ENCODE measurements at regions not wholly inside any gene's neighbourhood (a gene's known extent, or its start where the extent isn't known, plus 50 kb on each side); places are given as distances from the start of the nearest gene placed in this dataset.

DNA sequence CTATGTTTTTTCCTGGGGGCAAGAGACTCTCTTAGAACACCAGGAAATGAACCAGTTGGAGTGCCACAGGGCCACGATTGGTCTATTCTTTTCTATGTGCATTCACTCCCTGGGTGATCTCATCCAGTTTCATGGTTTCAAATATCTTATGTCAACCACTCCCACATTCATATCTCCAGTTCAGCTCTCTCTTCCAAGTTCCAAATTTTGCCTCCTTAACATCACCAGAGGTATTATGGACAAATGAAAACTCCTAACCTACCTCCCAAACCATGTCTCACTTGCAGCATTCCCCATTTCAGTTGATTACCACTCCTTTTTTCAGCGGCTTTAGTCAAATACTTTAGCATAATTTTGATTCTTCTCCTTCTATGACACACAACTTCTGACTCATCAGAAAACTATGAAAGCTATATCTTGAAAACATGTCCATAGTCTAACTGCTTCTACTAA is 203.1 kb upstream of the SEMA6D start:
- no peaks in the 10 kb centered on the region for H3K4me1 ChIP-seq (ENCODE audit: control insufficient read depth in 2 of 2, insufficient read depth in 2 of 2, low read length in 2 of 2)
- H3K27ac ChIP-seq (ENCODE audit: low read depth in 1 of 2, low read length in 1 of 2): no peak overlapping the region
- H3K36me3 ChIP-seq (ENCODE audit: control insufficient read depth in 2 of 2, insufficient read depth in 2 of 2, low read length in 1 of 2): no peaks in the 10 kb centered on the region
- DNase-seq (ENCODE audit: low read depth in 6 of 9, low spot score in 9 of 9): no peak
- WGBS: 94% methylated on average over 2 of the region's 2 CpGs
- no peaks in the 10 kb centered on the region for H3K9me3 ChIP-seq (ENCODE audit: control insufficient read depth in 2 of 2, insufficient read depth in 1 of 2, low read length in 1 of 2)
- no peaks in the 10 kb centered on the region for H3K27me3 ChIP-seq (ENCODE audit: control insufficient read depth in 2 of 2, insufficient read depth in 1 of 2, low read length in 1 of 2)
- H3K4me3 ChIP-seq (ENCODE audit: low read length in 2 of 2): no peak overlapping the region

DNA sequence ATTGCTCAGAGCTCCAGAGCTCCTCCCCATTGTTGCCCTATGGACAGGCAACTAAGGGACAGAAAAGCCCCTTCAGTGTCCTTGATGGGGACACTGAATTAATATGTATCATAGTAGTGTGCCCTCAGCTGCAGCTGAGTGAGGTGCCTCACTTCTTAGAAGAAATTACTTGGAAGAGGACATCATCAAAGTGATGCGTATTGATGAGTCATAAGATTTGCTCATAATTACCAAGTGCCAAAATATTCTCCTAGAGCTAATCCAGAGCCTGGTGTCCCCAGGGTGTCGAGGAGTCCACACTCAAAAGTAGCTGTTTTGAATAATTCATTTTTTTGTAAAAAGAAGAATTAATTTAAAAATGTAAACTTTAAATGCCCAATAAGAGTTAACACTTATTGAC is 200.7 kb upstream of the SEMA6D start:
- H3K36me3 ChIP-seq (ENCODE audit: control insufficient read depth in 2 of 2, insufficient read depth in 2 of 2, low read length in 1 of 2): no peaks in the 10 kb centered on the region
- WGBS: 91% methylated on average over 2 of the region's 2 CpGs
- DNase-seq (ENCODE audit: low read depth in 6 of 9, low spot score in 9 of 9): no peak
- H3K27me3 ChIP-seq (ENCODE audit: control insufficient read depth in 2 of 2, insufficient read depth in 1 of 2, low read length in 1 of 2): no peaks in the 10 kb centered on the region
- H3K9me3 ChIP-seq (ENCODE audit: control insufficient read depth in 2 of 2, insufficient read depth in 1 of 2, low read length in 1 of 2): no peaks in the 10 kb centered on the region
- no peak overlapping the region for H3K4me3 ChIP-seq (ENCODE audit: low read length in 2 of 2)
- H3K27ac ChIP-seq (ENCODE audit: low read depth in 1 of 2, low read length in 1 of 2): no peak overlapping the region
- H3K4me1 ChIP-seq (ENCODE audit: control insufficient read depth in 2 of 2, insufficient read depth in 2 of 2, low read length in 2 of 2): no peaks in the 10 kb centered on the region

DNA sequence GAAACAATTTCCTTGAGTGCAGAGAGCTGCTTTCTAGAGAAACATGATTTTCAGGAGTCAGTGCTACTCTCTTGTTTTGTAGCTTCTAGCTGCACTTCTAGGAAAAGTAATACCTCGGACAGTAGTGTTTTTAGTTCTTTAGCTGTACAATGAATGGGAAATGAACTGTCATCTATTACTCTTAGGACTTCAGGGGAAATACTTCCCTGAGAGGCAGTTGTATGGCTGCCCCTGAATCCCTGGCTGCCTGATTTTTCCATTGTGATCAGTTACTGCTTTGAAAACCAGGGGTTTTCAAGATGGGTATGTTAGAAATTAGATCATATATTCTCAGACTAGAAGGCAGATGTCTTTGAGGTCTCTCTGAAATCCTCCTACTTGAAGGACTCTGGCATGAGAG is 200.3 kb upstream of the SEMA6D start:
- no peaks in the 10 kb centered on the region for H3K9me3 ChIP-seq (ENCODE audit: control insufficient read depth in 2 of 2, insufficient read depth in 1 of 2, low read length in 1 of 2)
- no peaks in the 10 kb centered on the region for H3K27me3 ChIP-seq (ENCODE audit: control insufficient read depth in 2 of 2, insufficient read depth in 1 of 2, low read length in 1 of 2)
- H3K4me1 ChIP-seq (ENCODE audit: control insufficient read depth in 2 of 2, insufficient read depth in 2 of 2, low read length in 2 of 2): no peaks in the 10 kb centered on the region
- no peak overlapping the region for H3K27ac ChIP-seq (ENCODE audit: low read depth in 1 of 2, low read length in 1 of 2)
- H3K36me3 ChIP-seq (ENCODE audit: control insufficient read depth in 2 of 2, insufficient read depth in 2 of 2, low read length in 1 of 2): no peaks in the 10 kb centered on the region
- WGBS: 96% methylated on average over 1 of the region's 1 CpG
- DNase-seq (ENCODE audit: low read depth in 6 of 9, low spot score in 9 of 9): no peak
- no peak overlapping the region for H3K4me3 ChIP-seq (ENCODE audit: low read length in 2 of 2)

DNA sequence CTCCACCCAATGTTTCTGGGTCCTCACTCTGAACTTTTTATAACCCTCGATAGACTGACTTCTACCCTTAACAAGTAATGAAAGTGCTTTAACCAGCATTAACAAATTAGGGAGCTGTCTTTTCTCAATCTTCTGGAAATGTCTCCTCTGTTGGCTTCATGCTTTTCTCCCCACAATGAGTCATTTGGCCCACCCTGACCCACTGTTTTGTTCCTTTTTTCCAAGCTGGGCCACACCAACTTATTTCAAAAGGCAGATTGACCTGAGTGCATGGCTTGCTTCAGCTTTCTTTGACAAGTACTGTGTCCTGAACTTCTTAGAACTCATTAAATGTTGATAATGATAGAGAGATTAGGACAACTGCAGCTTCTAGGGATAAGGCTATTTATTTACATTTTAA is 199.6 kb upstream of the SEMA6D start:
- H3K27me3 ChIP-seq (ENCODE audit: control insufficient read depth in 2 of 2, insufficient read depth in 1 of 2, low read length in 1 of 2): no peaks in the 10 kb centered on the region
- DNase-seq (ENCODE audit: low read depth in 6 of 9, low spot score in 9 of 9): no peak
- no peaks in the 10 kb centered on the region for H3K4me1 ChIP-seq (ENCODE audit: control insufficient read depth in 2 of 2, insufficient read depth in 2 of 2, low read length in 2 of 2)
- no peak overlapping the region for H3K4me3 ChIP-seq (ENCODE audit: low read length in 2 of 2)
- H3K27ac ChIP-seq (ENCODE audit: low read depth in 1 of 2, low read length in 1 of 2): no peak overlapping the region
- no peaks in the 10 kb centered on the region for H3K36me3 ChIP-seq (ENCODE audit: control insufficient read depth in 2 of 2, insufficient read depth in 2 of 2, low read length in 1 of 2)
- no peaks in the 10 kb centered on the region for H3K9me3 ChIP-seq (ENCODE audit: control insufficient read depth in 2 of 2, insufficient read depth in 1 of 2, low read length in 1 of 2)
- WGBS: 60% methylated on average over 1 of the region's 1 CpG

GRCh38 chr15:47523681-47524475 is 193.4 kb upstream of the SEMA6D start:
- no peak for DNase-seq (ENCODE audit: low read depth in 6 of 9, low spot score in 9 of 9)
- no peak overlapping the region for H3K27ac ChIP-seq (ENCODE audit: low read depth in 1 of 2, low read length in 1 of 2)
- H3K36me3 ChIP-seq (ENCODE audit: control insufficient read depth in 2 of 2, insufficient read depth in 2 of 2, low read length in 1 of 2): no peaks in the 10 kb centered on the region
- H3K4me1 ChIP-seq (ENCODE audit: control insufficient read depth in 2 of 2, insufficient read depth in 2 of 2, low read length in 2 of 2): no peaks in the 10 kb centered on the region
- H3K27me3 ChIP-seq (ENCODE audit: control insufficient read depth in 2 of 2, insufficient read depth in 1 of 2, low read length in 1 of 2): no peaks in the 10 kb centered on the region
- no peaks in the 10 kb centered on the region for H3K9me3 ChIP-seq (ENCODE audit: control insufficient read depth in 2 of 2, insufficient read depth in 1 of 2, low read length in 1 of 2)
- no peak overlapping the region for H3K4me3 ChIP-seq (ENCODE audit: low read length in 2 of 2)
- 64% methylated on average over 12 of the region's 12 CpGs for WGBS

DNA sequence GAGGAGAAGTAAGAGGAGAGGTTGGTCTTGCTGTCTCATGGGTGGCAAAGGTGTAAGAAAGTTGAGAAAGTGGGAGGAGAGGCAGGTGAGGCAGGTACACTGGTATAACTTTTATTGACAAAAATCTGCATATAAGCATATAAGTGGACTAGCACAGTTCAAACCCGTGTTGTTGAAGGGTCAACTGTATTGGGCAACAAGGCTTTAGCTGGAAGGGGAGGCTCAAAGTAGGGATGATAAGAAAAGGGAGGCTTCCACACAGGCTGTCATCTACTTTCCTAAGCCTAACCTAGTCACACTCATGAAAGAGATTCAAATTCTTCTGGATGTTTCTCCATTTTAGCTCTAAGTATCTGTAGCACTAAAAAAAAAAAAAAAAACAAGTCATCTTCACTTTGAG is 188.1 kb upstream of the SEMA6D start:
- H3K4me3 ChIP-seq (ENCODE audit: low read length in 2 of 2): no peak overlapping the region
- H3K27ac ChIP-seq (ENCODE audit: low read depth in 1 of 2, low read length in 1 of 2): no peak overlapping the region
- H3K9me3 ChIP-seq (ENCODE audit: control insufficient read depth in 2 of 2, insufficient read depth in 1 of 2, low read length in 1 of 2): no peaks in the 10 kb centered on the region
- no peak for DNase-seq (ENCODE audit: low read depth in 6 of 9, low spot score in 9 of 9)
- H3K27me3 ChIP-seq (ENCODE audit: control insufficient read depth in 2 of 2, insufficient read depth in 1 of 2, low read length in 1 of 2): no peaks in the 10 kb centered on the region
- H3K36me3 ChIP-seq (ENCODE audit: control insufficient read depth in 2 of 2, insufficient read depth in 2 of 2, low read length in 1 of 2): no peaks in the 10 kb centered on the region
- no peaks in the 10 kb centered on the region for H3K4me1 ChIP-seq (ENCODE audit: control insufficient read depth in 2 of 2, insufficient read depth in 2 of 2, low read length in 2 of 2)
- WGBS: 96% methylated on average over 1 of the region's 1 CpG

DNA sequence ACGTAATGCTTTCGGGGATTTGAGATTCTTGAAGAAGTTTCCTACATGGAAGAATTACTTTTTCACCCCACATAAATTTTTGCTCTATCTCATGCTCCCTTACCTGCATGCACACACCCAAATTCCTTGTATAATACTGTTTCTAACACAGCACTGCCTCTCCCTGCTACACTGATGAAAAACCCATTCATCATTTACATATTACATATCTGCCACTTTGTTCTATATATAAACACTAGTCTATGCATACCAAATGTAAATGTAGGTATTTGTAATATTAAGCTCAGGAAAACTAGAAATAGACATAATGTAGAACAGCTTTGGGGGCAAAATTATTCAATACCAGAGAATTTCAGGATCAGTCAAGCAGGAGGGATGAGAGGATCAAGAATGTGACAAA is 182.6 kb upstream of the SEMA6D start:
- Histone ChIP-seq H3K4me1 (ENCODE audit: control insufficient read depth in 2 of 2, insufficient read depth in 2 of 2, low read length in 2 of 2) (no peaks in the 10 kb centered on the region), H3K36me3 (ENCODE audit: control insufficient read depth in 2 of 2, insufficient read depth in 2 of 2, low read length in 1 of 2) (no peaks in the 10 kb centered on the region), H3K9me3 (ENCODE audit: control insufficient read depth in 2 of 2, insufficient read depth in 1 of 2, low read length in 1 of 2) (no peaks in the 10 kb centered on the region), H3K27ac (ENCODE audit: low read depth in 1 of 2, low read length in 1 of 2) (no peak overlapping the region), H3K4me3 (ENCODE audit: low read length in 2 of 2) (no peak overlapping the region), H3K27me3 (ENCODE audit: control insufficient read depth in 2 of 2, insufficient read depth in 1 of 2, low read length in 1 of 2) (no peaks in the 10 kb centered on the region)
- DNase-seq (ENCODE audit: low read depth in 6 of 9, low spot score in 9 of 9): no peak
- WGBS: 98% methylated on average over 2 of the region's 2 CpGs

DNA sequence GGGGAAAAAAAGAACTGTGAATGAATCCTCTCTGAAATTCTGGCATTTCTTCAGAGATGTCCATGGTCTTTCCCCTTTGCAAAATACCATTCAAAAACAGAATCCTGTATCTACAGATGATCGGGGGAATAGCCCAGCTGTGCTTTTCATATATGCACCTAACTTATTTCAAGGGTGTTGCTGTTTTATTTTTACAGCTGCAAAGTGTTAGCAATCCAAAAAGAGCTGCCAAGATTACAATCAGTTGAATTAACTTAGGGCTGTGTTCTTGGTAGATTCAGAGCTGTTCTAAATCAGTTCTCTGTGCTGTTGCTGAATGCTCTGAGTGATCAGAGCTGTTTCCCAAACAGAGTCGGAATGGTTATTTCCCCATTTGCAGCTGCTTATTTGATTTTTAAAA is 175.7 kb upstream of the SEMA6D start:
- Histone ChIP-seq H3K27me3 (ENCODE audit: control insufficient read depth in 2 of 2, insufficient read depth in 1 of 2, low read length in 1 of 2) (no peaks in the 10 kb centered on the region), H3K9me3 (ENCODE audit: control insufficient read depth in 2 of 2, insufficient read depth in 1 of 2, low read length in 1 of 2) (no peaks in the 10 kb centered on the region), H3K36me3 (ENCODE audit: control insufficient read depth in 2 of 2, insufficient read depth in 2 of 2, low read length in 1 of 2) (no peaks in the 10 kb centered on the region), H3K27ac (ENCODE audit: low read depth in 1 of 2, low read length in 1 of 2) (no peak overlapping the region), H3K4me3 (ENCODE audit: low read length in 2 of 2) (no peak overlapping the region), H3K4me1 (ENCODE audit: control insufficient read depth in 2 of 2, insufficient read depth in 2 of 2, low read length in 2 of 2) (no peaks in the 10 kb centered on the region)
- no peak for DNase-seq (ENCODE audit: low read depth in 6 of 9, low spot score in 9 of 9)
- 89% methylated on average over 2 of the region's 2 CpGs for WGBS

DNA sequence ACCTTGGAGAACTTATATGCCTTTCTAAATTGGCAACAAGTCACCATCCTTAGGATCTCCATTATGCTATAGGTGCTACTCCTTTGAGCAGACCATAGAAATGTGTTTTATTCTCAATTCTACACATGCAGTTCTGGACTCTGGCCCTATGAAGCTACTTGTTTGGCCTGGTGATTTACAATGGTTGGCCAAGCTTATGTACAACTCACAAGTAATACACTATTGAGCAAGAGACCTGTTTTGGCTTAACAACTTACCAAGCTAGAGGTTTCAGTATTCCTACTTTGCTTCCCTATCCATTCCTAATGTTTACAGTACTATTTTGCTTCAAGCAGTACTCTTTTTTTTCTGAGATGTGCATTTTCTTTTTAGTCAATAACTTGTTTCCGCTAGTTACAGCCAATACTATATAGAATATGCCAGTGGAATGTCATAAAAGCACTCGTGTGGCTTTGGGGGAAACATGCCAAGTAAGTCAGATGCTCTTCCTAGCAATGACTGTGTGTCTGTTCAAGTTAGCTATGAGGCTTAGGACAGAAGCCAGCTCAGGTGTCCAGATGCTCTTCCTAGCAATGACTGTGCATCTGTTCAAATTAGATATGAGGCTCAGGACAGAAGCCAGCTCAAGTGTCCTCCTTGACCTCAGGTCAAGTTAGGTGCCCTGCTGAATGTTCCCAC is 174.9 kb upstream of the SEMA6D start:
- DNase-seq (ENCODE audit: low read depth in 6 of 9, low spot score in 9 of 9): no peak
- H3K4me1 ChIP-seq (ENCODE audit: control insufficient read depth in 2 of 2, insufficient read depth in 2 of 2, low read length in 2 of 2): no peaks in the 10 kb centered on the region
- no peaks in the 10 kb centered on the region for H3K27me3 ChIP-seq (ENCODE audit: control insufficient read depth in 2 of 2, insufficient read depth in 1 of 2, low read length in 1 of 2)
- no peak overlapping the region for H3K27ac ChIP-seq (ENCODE audit: low read depth in 1 of 2, low read length in 1 of 2)
- no peaks in the 10 kb centered on the region for H3K9me3 ChIP-seq (ENCODE audit: control insufficient read depth in 2 of 2, insufficient read depth in 1 of 2, low read length in 1 of 2)
- no peak overlapping the region for H3K4me3 ChIP-seq (ENCODE audit: low read length in 2 of 2)
- WGBS: 92% methylated on average over 2 of the region's 2 CpGs
- H3K36me3 ChIP-seq (ENCODE audit: control insufficient read depth in 2 of 2, insufficient read depth in 2 of 2, low read length in 1 of 2): no peaks in the 10 kb centered on the region

All from thymus (tissue), 11 donors.